Gastroesophageal sphincter (tissue), 4 donors: ENCODE measurements at regions not wholly inside any gene's neighbourhood (a gene's known extent, or its start where the extent isn't known, plus 50 kb on each side); places are given as distances from the start of the nearest gene placed in this dataset.

ENCODE experiments used
- ATAC-seq: fragments of 150-250 bp; one replicate; pipeline ENCODE4 v1.9.1; 2016; ENCODE audit warnings: mild to moderate bottlenecking, moderate library complexity
- H3K27ac ChIP-seq, 4 donors: fragments of 200-600 bp; sonication (generic) in 3 of 4; 1 replicate in 3 of 4; 2 replicates in 1 of 4; pipeline ENCODE4 v1.5.1; 2016 to 2019
- H3K27me3 ChIP-seq: fragments of 200-600 bp; sonication (generic); one replicate; pipeline ENCODE4 v1.5.1; 2019
- H3K36me3 ChIP-seq, 2 donors: fragments of 200-600 bp; sonication (generic); one replicate each; pipeline ENCODE4 v1.5.1; 2019; ENCODE audit warnings: control low read depth in 1 of 2
- H3K4me1 ChIP-seq, 3 donors: fragments of 200-600 bp; sonication (generic); 1 replicate in 2 of 3; 2 replicates in 1 of 3; pipeline ENCODE4 v1.5.1; 2016 to 2019; ENCODE audit warnings: control low read depth in 2 of 3
- H3K4me3 ChIP-seq, 2 donors: fragments of 200-600 bp; sonication (generic); one replicate each; pipeline ENCODE4 v1.5.1; 2019; ENCODE audit warnings: mild to moderate bottlenecking in 1 of 2, moderate library complexity in 1 of 2
- H3K9me3 ChIP-seq, 3 donors: fragments of 200-600 bp; sonication (generic); one replicate each; pipeline ENCODE4 v1.5.1; 2017 to 2019; ENCODE audit warnings: control low read depth in 2 of 3
- EP300 ChIP-seq: sonication (generic); formaldehyde crosslinking; IDR thresholded peaks from one replicate; pipeline ENCODE4 v1.6.1; 2017; ENCODE audit warnings: antibody characterized with exemption, mild to moderate bottlenecking
- POLR2A ChIP-seq, 2 donors: fragments of 450-650 bp; IDR thresholded peaks; one replicate each; pipeline ENCODE4 v1.6.1; 2017; ENCODE audit warnings: antibody characterized with exemption in 2 of 2, mild to moderate bottlenecking in 2 of 2, moderate library complexity in 1 of 2
- POLR2AphosphoS5 ChIP-seq: sonication (generic); formaldehyde crosslinking; IDR thresholded peaks from one replicate; pipeline ENCODE4 v1.6.1; 2017; ENCODE audit warnings: antibody characterized with exemption
- WGBS, 2 donors: methylation state at CpG; one replicate each; pipeline ENCODE4 v1.1.5; 2018; ENCODE audit warnings: low coverage in 1 of 2; 5-methylcytosine and 5-hydroxymethylcytosine counted together
- TF ChIP-seq, protein P1 (sequence below), 4 experiments: fragments of 200-600 bp in 2 of 4; fragments of 450-650 bp in 2 of 4; sonication (generic) in 1 of 4; IDR thresholded peaks; one replicate each; pipeline ENCODE4 v1.5.1; 2017 to 2019; ENCODE audit warnings: antibody characterized with exemption in 4 of 4, mild to moderate bottlenecking in 2 of 4, moderate library complexity in 2 of 4

DNA sequence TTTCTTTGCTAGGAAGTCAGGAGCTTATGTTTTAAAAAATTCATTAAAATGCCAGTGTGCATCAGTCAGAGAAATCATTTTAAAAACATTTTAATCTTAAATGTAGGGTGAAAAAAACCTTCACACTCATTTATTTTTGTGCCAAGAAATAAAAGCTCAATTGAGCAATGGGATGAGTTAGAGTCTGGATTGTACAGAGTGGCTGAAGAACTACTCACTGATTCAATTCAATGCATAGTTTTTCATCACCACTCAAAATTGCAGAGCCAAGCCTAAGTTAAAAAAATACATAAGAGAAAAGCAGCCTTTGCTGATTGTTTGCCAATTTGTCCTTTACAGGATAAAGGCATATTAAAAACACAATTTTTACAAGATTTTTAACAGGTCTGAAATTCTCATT lies 168.2 kb upstream of the DMRTA1 start:
- ATAC-seq = no peak
- Histone ChIP-seq H3K4me3 (no peak overlapping the region), H3K27ac (no peak overlapping the region), H3K36me3 (no peaks in the 10 kb centered on the region), H3K4me1 (no peaks in the 10 kb centered on the region), H3K27me3 (no peaks in the 10 kb centered on the region), H3K9me3 (no peaks in the 10 kb centered on the region)
- TF ChIP-seq POLR2AphosphoS5 = no peak
- no peak for TF ChIP-seq EP300
- TF ChIP-seq, protein P1, sequence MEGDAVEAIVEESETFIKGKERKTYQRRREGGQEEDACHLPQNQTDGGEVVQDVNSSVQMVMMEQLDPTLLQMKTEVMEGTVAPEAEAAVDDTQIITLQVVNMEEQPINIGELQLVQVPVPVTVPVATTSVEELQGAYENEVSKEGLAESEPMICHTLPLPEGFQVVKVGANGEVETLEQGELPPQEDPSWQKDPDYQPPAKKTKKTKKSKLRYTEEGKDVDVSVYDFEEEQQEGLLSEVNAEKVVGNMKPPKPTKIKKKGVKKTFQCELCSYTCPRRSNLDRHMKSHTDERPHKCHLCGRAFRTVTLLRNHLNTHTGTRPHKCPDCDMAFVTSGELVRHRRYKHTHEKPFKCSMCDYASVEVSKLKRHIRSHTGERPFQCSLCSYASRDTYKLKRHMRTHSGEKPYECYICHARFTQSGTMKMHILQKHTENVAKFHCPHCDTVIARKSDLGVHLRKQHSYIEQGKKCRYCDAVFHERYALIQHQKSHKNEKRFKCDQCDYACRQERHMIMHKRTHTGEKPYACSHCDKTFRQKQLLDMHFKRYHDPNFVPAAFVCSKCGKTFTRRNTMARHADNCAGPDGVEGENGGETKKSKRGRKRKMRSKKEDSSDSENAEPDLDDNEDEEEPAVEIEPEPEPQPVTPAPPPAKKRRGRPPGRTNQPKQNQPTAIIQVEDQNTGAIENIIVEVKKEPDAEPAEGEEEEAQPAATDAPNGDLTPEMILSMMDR (IDR thresholded peaks at IDR 0.05) = no peak
- TF ChIP-seq POLR2A (IDR thresholded peaks at IDR 0.05) = no peak

DNA sequence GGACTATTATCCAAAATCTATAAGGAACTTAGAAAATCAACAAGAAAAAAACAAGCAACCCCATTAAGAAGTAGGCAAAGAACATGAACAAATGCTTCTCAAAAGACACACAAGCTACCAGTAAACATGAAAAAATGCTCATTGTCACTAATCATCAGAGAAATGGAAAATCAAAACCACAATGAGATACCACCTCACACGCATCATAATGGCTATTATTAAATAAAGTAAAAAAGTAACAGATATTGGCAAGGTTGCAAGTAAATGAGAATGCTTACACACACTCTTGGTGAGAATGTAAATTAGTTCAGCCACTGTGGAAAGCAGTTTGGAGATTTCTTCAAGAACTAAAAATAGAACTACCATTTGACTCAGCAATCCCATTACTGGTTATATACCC lies 167.0 kb upstream of the DMRTA1 start:
- no peaks in the 10 kb centered on the region for H3K4me1 ChIP-seq
- H3K36me3 ChIP-seq = no peaks in the 10 kb centered on the region
- TF ChIP-seq POLR2A (IDR thresholded peaks at IDR 0.05) = no peak
- TF ChIP-seq EP300 = no peak
- no peak for TF ChIP-seq POLR2AphosphoS5
- TF ChIP-seq, protein P1 (IDR thresholded peaks at IDR 0.05) = no peak
- no peaks in the 10 kb centered on the region for H3K27me3 ChIP-seq
- WGBS, 2 donors = 68 to 82% methylated on average over 1 of the region's 1 CpG
- H3K27ac ChIP-seq = no peak overlapping the region
- no peak overlapping the region for H3K4me3 ChIP-seq
- H3K9me3 ChIP-seq = no peaks in the 10 kb centered on the region
- ATAC-seq = no peak

DNA sequence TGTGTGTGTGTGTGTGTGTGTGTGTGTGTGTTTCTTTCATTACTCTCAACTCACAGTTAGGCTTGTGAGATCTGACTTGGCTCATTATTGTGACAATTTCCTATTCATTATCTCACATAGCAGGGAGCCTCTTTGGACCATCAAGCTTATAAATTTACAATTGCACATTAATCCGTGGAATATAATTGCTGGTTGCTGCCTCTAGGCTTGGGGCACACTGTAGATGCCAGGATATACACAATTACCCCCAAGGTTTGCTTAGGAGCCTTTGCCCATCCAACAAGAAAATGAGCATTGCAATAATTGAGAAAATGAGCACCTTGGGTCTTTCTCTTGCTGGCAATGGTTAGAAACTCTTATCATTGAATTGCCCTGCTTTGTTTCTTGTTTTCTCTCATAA lies 161.6 kb upstream of the DMRTA1 start:
- Histone ChIP-seq H3K27ac (no peak overlapping the region), H3K36me3 (no peaks in the 10 kb centered on the region), H3K4me3 (no peak overlapping the region), H3K9me3 (no peaks in the 10 kb centered on the region), H3K27me3 (no peaks in the 10 kb centered on the region), H3K4me1 (no peaks in the 10 kb centered on the region)
- no peak for ATAC-seq
- WGBS, 2 donors = 40 to 50% methylated on average over 1 of the region's 1 CpG
- TF ChIP-seq POLR2A (IDR thresholded peaks at IDR 0.05) (no peak), POLR2AphosphoS5 (no peak), EP300 (no peak)
- TF ChIP-seq, protein P1 (IDR thresholded peaks at IDR 0.05) = no peak

DNA sequence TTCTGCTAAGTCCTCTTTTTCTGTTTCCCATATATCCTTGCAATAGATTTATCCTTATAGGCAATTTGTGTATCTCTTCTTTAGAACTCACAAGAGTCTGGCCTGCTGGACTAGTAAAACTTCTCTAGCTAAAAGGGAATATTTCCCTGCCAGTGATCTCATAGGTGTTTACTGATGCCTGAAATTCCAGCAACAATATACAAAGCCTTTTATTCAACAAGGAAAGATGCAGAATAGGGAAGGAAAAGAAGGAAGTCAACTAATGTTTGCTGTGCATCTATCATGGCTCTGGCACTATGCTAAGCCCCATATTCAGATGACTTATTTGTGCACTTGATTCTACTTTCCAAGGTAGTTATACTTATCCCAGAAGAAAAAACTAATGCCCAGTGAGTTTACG lies 160.0 kb upstream of the DMRTA1 start:
- no peak overlapping the region for H3K27ac ChIP-seq
- no peaks in the 10 kb centered on the region for H3K27me3 ChIP-seq
- no peak overlapping the region for H3K4me3 ChIP-seq
- TF ChIP-seq EP300 = no peak
- TF ChIP-seq POLR2A (IDR thresholded peaks at IDR 0.05) = no peak
- TF ChIP-seq, protein P1 (IDR thresholded peaks at IDR 0.05) = no peak
- no peaks in the 10 kb centered on the region for H3K4me1 ChIP-seq
- no peaks in the 10 kb centered on the region for H3K9me3 ChIP-seq
- WGBS, 2 donors = 94 to 100% methylated on average over 1 of the region's 1 CpG
- no peak for ATAC-seq
- no peaks in the 10 kb centered on the region for H3K36me3 ChIP-seq

DNA sequence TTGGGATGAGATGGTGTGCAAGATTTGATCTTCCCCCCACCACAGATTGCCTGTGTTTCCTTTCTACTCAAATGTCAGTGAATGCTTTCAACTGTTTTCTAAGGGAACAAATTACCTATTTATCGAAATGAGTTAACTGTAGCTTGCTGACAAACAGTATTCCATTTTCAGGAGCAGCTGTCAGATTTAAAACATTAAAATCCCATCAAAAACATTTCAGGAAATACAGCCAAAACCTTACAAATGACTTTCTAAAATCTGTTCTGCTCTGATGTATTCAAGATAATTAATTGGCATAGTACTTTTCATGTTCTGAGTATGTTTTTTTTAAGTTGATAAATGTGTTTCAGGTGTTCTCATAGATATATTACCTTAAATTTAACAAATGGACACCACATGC lies 158.0 kb upstream of the DMRTA1 start:
- H3K36me3 ChIP-seq = no peaks in the 10 kb centered on the region
- no peaks in the 10 kb centered on the region for H3K4me1 ChIP-seq
- ATAC-seq = no peak
- H3K27me3 ChIP-seq = no peaks in the 10 kb centered on the region
- WGBS, 2 donors = 81 to 100% methylated on average over 1 of the region's 1 CpG
- H3K27ac ChIP-seq = no peak overlapping the region
- no peak overlapping the region for H3K4me3 ChIP-seq
- TF ChIP-seq EP300 (no peak), POLR2A (IDR thresholded peaks at IDR 0.05) (no peak), POLR2AphosphoS5 (no peak)
- TF ChIP-seq, protein P1 (IDR thresholded peaks at IDR 0.05) = no peak
- no peaks in the 10 kb centered on the region for H3K9me3 ChIP-seq
